ENCODE measurements at regions not wholly inside any gene's neighbourhood (a gene's known extent, or its start where the extent isn't known, plus 50 kb on each side); places are given as distances from the start of the nearest gene placed in this dataset.

GRCh38 chr21:45592626-45593134 is 50.4 kb upstream of the SLC19A1 start:
- no peak overlapping the region for H3K27ac ChIP-seq (ENCODE audit: extremely low read depth, low read depth, low read length)
- ChIA-PET CTCF (interaction anchor here (0.6 to 1.9 kb wide), 5 partner anchors 10 to 228 kb away, joined by 4 to 15 read pairs (median 6); no protein-coding TSS in a partner anchor), POLR2A (no interaction called here)
- H3K4me1 ChIP-seq (ENCODE audit: control insufficient read depth, insufficient read depth, low read length) = no peaks in the 10 kb centered on the region
- H3K9me3 ChIP-seq (ENCODE audit: control insufficient read depth, insufficient read depth, low read depth, low read length) = no peaks in the 10 kb centered on the region
- H3K4me3 ChIP-seq (ENCODE audit: low read depth, low read length) = no peak overlapping the region
- peaks cover 0 to 4% of the 10 kb centered on the region in 2 experiments; a peak in 1 of 3 replicates for H3K36me3 ChIP-seq (ENCODE audit: control insufficient read depth in 2 of 2, insufficient read depth in 1 of 2, low read length in 2 of 2)
- no peak for TF ChIP-seq ZNF266 (tag by site-specific recombination; IDR thresholded peaks at IDR 0.05; ENCODE audit: low read depth)
- TF ChIP-seq ZBTB8A (tag by site-specific recombination; IDR thresholded peaks at IDR 0.05) = 0 out of 2 replicates have a peak, but pooled peaks have one; percentile 5
- no peak for TF ChIP-seq CTCF (tag by site-specific recombination; IDR thresholded peaks at IDR 0.05)
- TF ChIP-seq ZNF362 (tag by site-specific recombination; IDR thresholded peaks at IDR 0.05) = no peak
- no peak for TF ChIP-seq ELK4 (IDR thresholded peaks at IDR 0.05; ENCODE audit: borderline replicate concordance, low read depth, low read length)
- no peak for TF ChIP-seq ZNF26 (tag by site-specific recombination; IDR thresholded peaks at IDR 0.05)
- 0 out of 2 replicates have a peak, but pooled peaks have one; percentile 21 for TF ChIP-seq GFI1B (tag by site-specific recombination; IDR thresholded peaks at IDR 0.05)
- no peak for TF ChIP-seq ZNF366 (tag by site-specific recombination; conservative IDR thresholded peaks at IDR 0.05)
- peak; percentile 53; the same call in 1 of the 2 replicates for TF ChIP-seq ZBTB20 (tag by site-specific recombination; IDR thresholded peaks at IDR 0.05)
- TF ChIP-seq ZNF140 (tag by site-specific recombination; IDR thresholded peaks at IDR 0.05) = no peak
- TF ChIP-seq SCRT1 (tag by site-specific recombination; IDR thresholded peaks at IDR 0.05; ENCODE audit: borderline replicate concordance) = no peak

GRCh38 chr21:45593162-45594022 is 50.1 kb upstream of the PCBP3 start:
- Histone ChIP-seq H3K4me1 (ENCODE audit: control insufficient read depth, insufficient read depth, low read length) (no peaks in the 10 kb centered on the region), H3K9me3 (ENCODE audit: control insufficient read depth, insufficient read depth, low read depth, low read length) (no peaks in the 10 kb centered on the region), H3K27ac (ENCODE audit: extremely low read depth, low read depth, low read length) (no peak overlapping the region), H3K4me3 (ENCODE audit: low read depth, low read length) (no peak overlapping the region), H3K36me3 (ENCODE audit: control insufficient read depth in 2 of 2, insufficient read depth in 1 of 2, low read length in 2 of 2) (peaks cover 0 to 10% of the 10 kb centered on the region in 2 experiments; a peak in 1 of 3 replicates)
- ChIA-PET POLR2A (no interaction called here), CTCF (interaction anchor here (1.2 to 1.9 kb wide), 3 partner anchors 9 to 227 kb away, joined by 6 to 15 read pairs (median 7); no protein-coding TSS in a partner anchor)
- no peak for TF ChIP-seq ZFP3 (tag by site-specific recombination; IDR thresholded peaks at IDR 0.05; ENCODE audit: low read depth)
- TF ChIP-seq ZNF677 (tag by site-specific recombination; IDR thresholded peaks at IDR 0.05) = no peak
- TF ChIP-seq ZNF214 (tag by site-specific recombination; IDR thresholded peaks at IDR 0.05; ENCODE audit: borderline replicate concordance) = no peak
- TF ChIP-seq ZNF561 (tag by site-specific recombination; IDR thresholded peaks at IDR 0.05; ENCODE audit: borderline replicate concordance) = no peak
- no peak for TF ChIP-seq ZBTB49 (tag by site-specific recombination; IDR thresholded peaks at IDR 0.05; ENCODE audit: low read depth)
- no peak for TF ChIP-seq ZBTB8A (tag by site-specific recombination; IDR thresholded peaks at IDR 0.05)
- no peak for TF ChIP-seq ZNF335 (tag by site-specific recombination; conservative IDR thresholded peaks at IDR 0.05)
- TF ChIP-seq ZBTB48 (tag by site-specific recombination; IDR thresholded peaks at IDR 0.05) = no peak
- no peak for TF ChIP-seq ELK4 (IDR thresholded peaks at IDR 0.05; ENCODE audit: borderline replicate concordance, low read depth, low read length)
- no peak for TF ChIP-seq ZNF292 (tag by site-specific recombination; IDR thresholded peaks at IDR 0.05; ENCODE audit: borderline replicate concordance, low read depth)
- no peak for TF ChIP-seq ZNF514 (tag by site-specific recombination; IDR thresholded peaks at IDR 0.05)
- TF ChIP-seq ZNF549 (tag by site-specific recombination; IDR thresholded peaks at IDR 0.05) = no peak
- no peak for TF ChIP-seq ZNF785 (tag by site-specific recombination; IDR thresholded peaks at IDR 0.05)

Measured in HEK293 (cell line).